ENCODE measurements at regions not wholly inside any gene's neighbourhood (a gene's known extent, or its start where the extent isn't known, plus 50 kb on each side); places are given as distances from the start of the nearest gene placed in this dataset. TPM values are rescaled to one million over a fixed set of nuclear protein-coding genes. Genes with fewer than 3 reads are reported as not detected.

DNA sequence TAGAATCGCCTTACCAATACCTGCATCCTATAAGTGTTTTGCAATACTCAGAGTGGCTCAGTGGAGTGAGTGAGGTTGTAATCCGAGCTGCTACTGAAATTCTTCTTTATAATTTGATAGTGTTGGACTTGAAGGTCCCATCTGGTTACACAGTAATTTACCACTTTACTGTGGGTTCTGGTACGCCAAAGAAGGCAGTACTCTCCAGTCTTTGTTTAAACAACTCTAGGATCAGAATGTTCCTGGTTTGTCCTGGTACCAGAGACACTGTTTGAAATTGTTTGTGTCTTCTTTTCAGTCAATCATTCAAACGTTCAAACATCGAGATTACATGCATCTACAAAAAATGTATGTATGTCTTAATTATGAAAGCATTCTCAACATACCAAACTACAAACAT, 51.3 kb upstream of the AMN1 start:
- Histone ChIP-seq H3K27me3 (no peaks in the 10 kb centered on the region), H3K4me1 (no peaks in the 10 kb centered on the region), H3K27ac (no peak overlapping the region), H3K9me3 (no peaks in the 10 kb centered on the region), H3K36me3 (no peaks in the 10 kb centered on the region), H3K4me3 (no peak overlapping the region)
- TF ChIP-seq, protein P1, sequence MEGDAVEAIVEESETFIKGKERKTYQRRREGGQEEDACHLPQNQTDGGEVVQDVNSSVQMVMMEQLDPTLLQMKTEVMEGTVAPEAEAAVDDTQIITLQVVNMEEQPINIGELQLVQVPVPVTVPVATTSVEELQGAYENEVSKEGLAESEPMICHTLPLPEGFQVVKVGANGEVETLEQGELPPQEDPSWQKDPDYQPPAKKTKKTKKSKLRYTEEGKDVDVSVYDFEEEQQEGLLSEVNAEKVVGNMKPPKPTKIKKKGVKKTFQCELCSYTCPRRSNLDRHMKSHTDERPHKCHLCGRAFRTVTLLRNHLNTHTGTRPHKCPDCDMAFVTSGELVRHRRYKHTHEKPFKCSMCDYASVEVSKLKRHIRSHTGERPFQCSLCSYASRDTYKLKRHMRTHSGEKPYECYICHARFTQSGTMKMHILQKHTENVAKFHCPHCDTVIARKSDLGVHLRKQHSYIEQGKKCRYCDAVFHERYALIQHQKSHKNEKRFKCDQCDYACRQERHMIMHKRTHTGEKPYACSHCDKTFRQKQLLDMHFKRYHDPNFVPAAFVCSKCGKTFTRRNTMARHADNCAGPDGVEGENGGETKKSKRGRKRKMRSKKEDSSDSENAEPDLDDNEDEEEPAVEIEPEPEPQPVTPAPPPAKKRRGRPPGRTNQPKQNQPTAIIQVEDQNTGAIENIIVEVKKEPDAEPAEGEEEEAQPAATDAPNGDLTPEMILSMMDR (IDR thresholded peaks at IDR 0.05): no peak
- TF ChIP-seq POLR2A (IDR thresholded peaks at IDR 0.05) (no peak), EP300 (IDR thresholded peaks at IDR 0.05) (no peak)
- WGBS, 2 donors: 81 to 87% methylated on average over 5 of the region's 5 CpGs
- DNase-seq (ENCODE audit: low spot score in 2 of 2): no peak

DNA sequence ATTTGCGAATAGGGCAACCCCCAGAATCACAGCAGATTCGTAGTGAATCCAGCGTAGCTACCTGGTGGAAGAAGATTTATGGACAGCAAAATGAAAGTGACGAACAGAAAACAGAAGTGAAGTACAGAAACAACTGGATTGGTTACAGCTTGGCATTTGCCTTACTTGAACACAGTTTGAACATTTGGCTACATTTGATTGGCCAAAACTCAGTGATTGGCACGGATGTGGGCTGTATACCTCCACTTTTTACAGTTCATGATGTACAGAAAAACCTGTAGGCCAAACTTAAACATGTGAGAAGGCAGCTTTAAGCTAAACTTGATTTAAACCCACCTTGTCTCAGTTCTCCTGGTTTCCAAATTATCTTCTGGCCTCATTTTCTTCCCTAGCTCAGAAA, 49.9 kb upstream of the AMN1 start:
- Histone ChIP-seq H3K27me3 (no peaks in the 10 kb centered on the region), H3K27ac (no peak overlapping the region), H3K4me3 (no peak overlapping the region), H3K9me3 (no peaks in the 10 kb centered on the region), H3K4me1 (no peaks in the 10 kb centered on the region), H3K36me3 (no peaks in the 10 kb centered on the region)
- no peak for DNase-seq (ENCODE audit: low spot score in 2 of 2)
- 76 to 81% methylated on average over 5 of the region's 5 CpGs for WGBS, 2 donors
- TF ChIP-seq EP300 (IDR thresholded peaks at IDR 0.05): no peak
- TF ChIP-seq, protein P1 (IDR thresholded peaks at IDR 0.05): no peak
- no peak for TF ChIP-seq POLR2A (IDR thresholded peaks at IDR 0.05)

Small RNA genes lying in the stretch of these regions (small RNA-seq; reads per million reads assigned to genes)
- not detected for gene RF00402
- gene RNU6-1069P: not detected

Data from tibial nerve (tissue), 4 donors.